H1 (cell line): ENCODE measurements at regions not wholly inside any gene's neighbourhood (a gene's known extent, or its start where the extent isn't known, plus 50 kb on each side); places are given as distances from the start of the nearest gene placed in this dataset.

Experiments
- CTCF ChIA-PET: fragments of 300-600 bp; sonication (Branson Sonifier 250); formaldehyde crosslinking; loops from one replicate; lab custom pipeline; 2021; ENCODE audit not compliant: partially characterized antibody; lab: Charles Lee
- POLR2A ChIA-PET: fragments of 300-600 bp; sonication (Branson Sonifier 250); formaldehyde crosslinking; loops from one replicate; lab custom pipeline; 2021; ENCODE audit warnings: inconsistent platforms; ENCODE audit not compliant: partially characterized antibody; lab: Charles Lee
- DNase-seq, 2 experiments: peaks; one replicate each; pipeline versions ENCODE4 v3.0.0 to v3.0.0-alpha.2; 2010 to 2022; ENCODE audit warnings: low spot score in 2 of 2, low read depth in 1 of 2, mixed read lengths in 1 of 2
- FAIRE-seq: peaks from 2 replicates; lab custom pipeline; 2011; peaks lifted over from hg19 to GRCh38; lab: Jason Lieb, UNC
- H2AFZ ChIP-seq: 2 replicates; pipeline ENCODE4 v1.8.1; 2012; ENCODE audit warnings: low read length, inconsistent platforms
- H2AK5ac ChIP-seq: 2 replicates; pipeline ENCODE4 v1.6.1; 2013; ENCODE audit warnings: low read depth, low read length
- H2BK120ac ChIP-seq: replicated peaks from 2 replicates; pipeline ENCODE3; 2013; ENCODE audit warnings: low read depth, low read length, inconsistent platforms
- H2BK12ac ChIP-seq: 2 replicates; pipeline ENCODE4 v1.6.1; 2013; ENCODE audit warnings: low read depth, low read length
- H2BK15ac ChIP-seq: 2 replicates; pipeline ENCODE4 v1.6.1; 2013; ENCODE audit warnings: low read length
- H2BK20ac ChIP-seq: 2 replicates; pipeline ENCODE4 v1.6.1; 2013; ENCODE audit warnings: low read length
- H2BK5ac ChIP-seq: 2 replicates; pipeline ENCODE4 v1.6.1; 2013; ENCODE audit warnings: low read depth, low read length
- H3K14ac ChIP-seq: 2 replicates; pipeline ENCODE4 v1.6.1; 2013; ENCODE audit warnings: inconsistent platforms; ENCODE audit not compliant: insufficient read length
- H3K18ac ChIP-seq: 2 replicates; pipeline ENCODE4 v1.6.1; 2013; ENCODE audit warnings: low read length; ENCODE audit errors: extremely low read depth
- H3K23ac ChIP-seq: 2 replicates; pipeline ENCODE4 v1.6.1; 2013; ENCODE audit warnings: inconsistent platforms; ENCODE audit not compliant: insufficient read length
- H3K23me2 ChIP-seq: 2 replicates; pipeline ENCODE4 v1.6.1; 2013; ENCODE audit warnings: low read depth, low read length
- H3K27ac ChIP-seq: 2 replicates; pipeline ENCODE4 v1.6.1; 2011; ENCODE audit warnings: low read depth, low read length, inconsistent platforms
- H3K27me3 ChIP-seq, 4 experiments: replicated peaks in 1 of 4; 1 replicate in 1 of 4; 2 replicates in 3 of 4; pipeline versions ENCODE4 v1.6.1 to v1.8.1; 2011 to 2013; ENCODE audit warnings: low read length in 3 of 4, mild to moderate bottlenecking in 3 of 4, inconsistent platforms in 2 of 4, mixed read lengths in 2 of 4, moderate library complexity in 1 of 4; ENCODE audit not compliant: control insufficient read depth in 3 of 4, insufficient read depth in 3 of 4; ENCODE audit errors: extremely low read depth in 1 of 4
- H3K36me3 ChIP-seq, 4 experiments: 2 replicates each; pipeline versions ENCODE4 v1.6.1 to v1.8.1; 2011 to 2013; ENCODE audit warnings: mild to moderate bottlenecking in 4 of 4, low read length in 3 of 4, moderate library complexity in 2 of 4, control low read depth in 1 of 4, inconsistent platforms in 1 of 4; ENCODE audit not compliant: insufficient read depth in 4 of 4, control insufficient read depth in 2 of 4
- H3K4ac ChIP-seq: replicated peaks from 2 replicates; pipeline ENCODE3; 2013; ENCODE audit warnings: low read length, low read depth, mixed read lengths, inconsistent platforms; ENCODE audit not compliant: insufficient read length
- H3K4me1 ChIP-seq, 4 experiments: replicated peaks in 1 of 4; 1 replicate in 1 of 4; 2 replicates in 3 of 4; pipeline versions ENCODE4 v1.6.1 to v1.8.1; 2011 to 2013; ENCODE audit warnings: low read length in 3 of 4, inconsistent platforms in 2 of 4, mixed read lengths in 1 of 4; ENCODE audit not compliant: insufficient read depth in 4 of 4, control insufficient read depth in 3 of 4
- H3K4me2 ChIP-seq, 2 experiments: 2 replicates each; pipeline versions ENCODE4 v1.6.1 to v1.8.1; 2011 to 2013; ENCODE audit warnings: low read depth in 2 of 2, low read length in 2 of 2, control low read depth in 1 of 2, inconsistent platforms in 1 of 2, mild to moderate bottlenecking in 1 of 2; ENCODE audit not compliant: insufficient read depth in 1 of 2
- H3K4me3 ChIP-seq, 4 experiments: fragments of 200-600, 300-600 bp in 1 of 4; sonication (generic), shearing (Covaris generic), sonication (Bioruptor Twin) in 1 of 4; 2 replicates each; pipeline versions ENCODE4 v1.5.1 to v1.8.1; 2011 to 2016; ENCODE audit warnings: low read length in 4 of 4, low read depth in 3 of 4, control low read depth in 2 of 4, inconsistent platforms in 2 of 4, mild to moderate bottlenecking in 2 of 4, mixed read lengths in 1 of 4, moderate library complexity in 1 of 4; ENCODE audit not compliant: insufficient read depth in 2 of 4; ENCODE audit errors: extremely low read depth in 1 of 4
- H3K56ac ChIP-seq: replicated peaks from 2 replicates; pipeline ENCODE3; 2013; ENCODE audit warnings: low read depth, mild to moderate bottlenecking, mixed read lengths, low read length, inconsistent platforms; ENCODE audit not compliant: insufficient read length
- H3K79me1 ChIP-seq: 2 replicates; pipeline ENCODE4 v1.6.1; 2013; ENCODE audit warnings: low read depth, low read length, control low read depth
- H3K79me2 ChIP-seq, 2 experiments: 2 replicates each; pipeline versions ENCODE4 v1.6.1 to v1.8.1; 2012 to 2013; ENCODE audit warnings: low read length in 2 of 2, mild to moderate bottlenecking in 2 of 2, inconsistent platforms in 1 of 2; ENCODE audit not compliant: insufficient read depth in 2 of 2, control insufficient read depth in 1 of 2
- H3K9ac ChIP-seq, 4 experiments: replicated peaks in 1 of 4; 1 replicate in 1 of 4; 2 replicates in 3 of 4; pipeline versions ENCODE4 v1.6.1 to v1.8.1; 2011 to 2013; ENCODE audit warnings: low read depth in 3 of 4, low read length in 3 of 4, control low read depth in 2 of 4, mild to moderate bottlenecking in 2 of 4, moderate library complexity in 2 of 4, inconsistent platforms in 1 of 4; ENCODE audit errors: extremely low read depth in 1 of 4
- H3K9me3 ChIP-seq, 2 experiments: 2 replicates each; pipeline versions ENCODE4 v1.6.1 to v1.8.1; 2012 to 2013; ENCODE audit warnings: mild to moderate bottlenecking in 2 of 2, moderate library complexity in 2 of 2, control low read depth in 1 of 2, inconsistent platforms in 1 of 2, low read depth in 1 of 2, low read length in 1 of 2, mixed read lengths in 1 of 2; ENCODE audit not compliant: insufficient read depth in 2 of 2
- H4K20me1 ChIP-seq, 2 experiments: replicated peaks in 1 of 2; 2 replicates each; pipeline versions ENCODE3 to v1.8.1; 2011 to 2013; ENCODE audit warnings: inconsistent platforms in 2 of 2, low read length in 2 of 2, mild to moderate bottlenecking in 1 of 2; ENCODE audit not compliant: insufficient read depth in 2 of 2, control insufficient read depth in 1 of 2
- H4K5ac ChIP-seq: 2 replicates; pipeline ENCODE4 v1.6.1; 2013; ENCODE audit warnings: low read length, low read depth, mixed read lengths, inconsistent platforms; ENCODE audit not compliant: insufficient read length
- H4K8ac ChIP-seq: 2 replicates; pipeline ENCODE4 v1.8.0; 2013; ENCODE audit warnings: mild to moderate bottlenecking, moderate library complexity, low read length, inconsistent platforms; ENCODE audit not compliant: insufficient read depth; ENCODE audit errors: extremely low read depth
- H4K91ac ChIP-seq: replicated peaks from 2 replicates; pipeline ENCODE3; 2013; ENCODE audit warnings: low read length, mixed read lengths, inconsistent platforms; ENCODE audit not compliant: insufficient read length
- CREB1 ChIP-seq: IDR thresholded peaks from 2 replicates; pipeline ENCODE4 v1.6.1; 2012; ENCODE audit warnings: inconsistent platforms
- EGR1 ChIP-seq: IDR thresholded peaks from 2 replicates; pipeline ENCODE4 v1.6.1; 2011; ENCODE audit warnings: low read depth, low read length, borderline replicate concordance
- JUND ChIP-seq: IDR thresholded peaks from 2 replicates; pipeline ENCODE4 v1.6.1; 2011; ENCODE audit warnings: mild to moderate bottlenecking, improper control_type of control experiment, low read length
- KDM1A ChIP-seq: fragments of 200-600, 300-600 bp; sonication (generic); IDR thresholded peaks from 2 replicates; pipeline ENCODE4 v1.7.1; 2016; ENCODE audit warnings: mild to moderate bottlenecking, low read length, borderline replicate concordance
- RBBP5 ChIP-seq: IDR thresholded peaks from 2 replicates; pipeline ENCODE4 v1.7.1; 2012; ENCODE audit warnings: low read depth, mild to moderate bottlenecking, inconsistent platforms, low read length, moderate library complexity, borderline replicate concordance
- RFX5 ChIP-seq: IDR thresholded peaks from 2 replicates; pipeline ENCODE4 v1.6.1; 2011; ENCODE audit warnings: low read depth, low read length, improper control_type of control experiment, borderline replicate concordance
- RNF2 ChIP-seq: fragments of 200-900, 300-1000 bp; sonication (generic); IDR thresholded peaks from 2 replicates; pipeline ENCODE4 v1.7.1; 2016; ENCODE audit warnings: borderline replicate concordance, low read depth, mild to moderate bottlenecking, antibody characterized with exemption, low read length; ENCODE audit not compliant: poor library complexity, severe bottlenecking; ENCODE audit errors: missing control alignments
- RXRA ChIP-seq: IDR thresholded peaks from 2 replicates; pipeline ENCODE4 v1.6.1; 2011; ENCODE audit warnings: low read depth, mild to moderate bottlenecking, low read length, moderate library complexity; ENCODE audit not compliant: insufficient read depth
- SP1 ChIP-seq: IDR thresholded peaks from 2 replicates; pipeline ENCODE4 v1.6.1; 2011; ENCODE audit warnings: low read depth, low read length
- SP2 ChIP-seq: IDR thresholded peaks from 2 replicates; pipeline ENCODE4 v1.6.1; 2012; ENCODE audit warnings: mild to moderate bottlenecking, low read length, inconsistent platforms
- SP4 ChIP-seq: IDR thresholded peaks from 2 replicates; pipeline ENCODE4 v1.6.1; 2012; ENCODE audit warnings: low read length, inconsistent platforms
- SRF ChIP-seq: IDR thresholded peaks from 2 replicates; pipeline ENCODE4 v1.6.1; 2011; ENCODE audit warnings: mild to moderate bottlenecking, low read depth, low read length, moderate library complexity
- WGBS, 2 experiments: shearing (Covaris generic) in 1 of 2; methylation state at CpG; one replicate each; pipeline versions ENCODE4 v1.1.6 to v1.1.7; 2013 to 2015; ENCODE audit warnings: low lambda C conversion rate in 2 of 2, mixed read lengths in 2 of 2, inconsistent platforms in 1 of 2, low coverage in 1 of 2, missing lambda C conversion rate in 1 of 2; ENCODE audit not compliant: insufficient replicate concordance in 2 of 2, insufficient coverage in 1 of 2, insufficient read length in 1 of 2; ENCODE audit errors: extremely low coverage in 1 of 2, missing lambda C conversion rate in 1 of 2; 5-methylcytosine and 5-hydroxymethylcytosine counted together

DNA sequence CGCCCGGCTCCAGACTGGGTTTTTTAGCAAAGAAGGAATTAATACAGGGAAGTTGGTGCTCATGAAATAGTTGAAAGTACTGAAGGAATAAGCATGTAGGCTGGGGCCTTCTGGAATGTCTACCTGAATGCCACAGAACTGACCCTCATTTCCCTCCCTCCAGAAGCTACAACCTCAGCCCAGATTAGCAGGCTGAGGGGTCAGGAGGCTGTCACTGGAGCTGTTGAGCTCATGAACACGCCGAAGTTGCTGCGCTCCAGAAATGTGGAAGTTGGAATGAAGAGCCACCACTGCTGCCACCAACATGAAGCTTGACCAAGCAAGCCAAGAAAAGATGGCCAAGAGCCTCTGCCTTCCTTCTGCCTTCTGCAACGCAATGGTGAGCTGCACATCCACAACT, 52.2 kb upstream of the KMT2E start:
- DNase-seq = no peak
- Histone ChIP-seq H2BK20ac (no peak overlapping the region), H3K79me1 (no peaks in the 10 kb centered on the region), H3K23ac (no peak overlapping the region), H4K5ac (no peak overlapping the region), H3K9me3 (peaks cover 3 to 6% of the 10 kb centered on the region in 2 experiments; a peak in 2 of 4 replicates), H3K4me3 (no peak overlapping the region), H3K4me2 (no peak overlapping the region), H3K14ac (no peak overlapping the region), H2BK5ac (no peak overlapping the region), H4K8ac (no peak overlapping the region), H3K9ac (no peak overlapping the region), H2BK15ac (no peak overlapping the region), H3K18ac (no peak overlapping the region), H2BK120ac (no peak overlapping the region), H3K4ac (no peak overlapping the region), H3K4me1 (no peaks in the 10 kb centered on the region), H2AK5ac (no peak overlapping the region), H3K36me3 (no peaks in the 10 kb centered on the region), H3K27ac (no peak overlapping the region), H2BK12ac (no peak overlapping the region), H3K27me3 (no peaks in the 10 kb centered on the region), H4K20me1 (no peaks in the 10 kb centered on the region), H3K56ac (no peak overlapping the region), H2AFZ (no peak overlapping the region), H3K23me2 (no peaks in the 10 kb centered on the region), H3K79me2 (no peaks in the 10 kb centered on the region), H4K91ac (no peak overlapping the region)
- FAIRE-seq = no peak
- ChIA-PET CTCF (interaction anchor here (1.0 to 1.1 kb wide), 3 partner anchors 15 to 114 kb away, joined by 3 to 5 read pairs (median 4); no protein-coding TSS in a partner anchor), POLR2A (interaction anchor here (0.7 to 3.6 kb wide), 2 partner anchors 20 to 22 kb away, joined by 3 to 11 read pairs; no protein-coding TSS in a partner anchor)
- no peak for TF ChIP-seq SP4
- TF ChIP-seq SRF = no peak
- no peak for TF ChIP-seq RBBP5
- no peak for TF ChIP-seq SP2
- TF ChIP-seq JUND = no peak
- TF ChIP-seq SP1 = no peak
- no peak for TF ChIP-seq CREB1
- no peak for TF ChIP-seq EGR1
- TF ChIP-seq KDM1A = no peak
- no peak for TF ChIP-seq RFX5
- TF ChIP-seq RXRA = no peak
- no peak for TF ChIP-seq RNF2
- 97% methylated on average over 6 of the region's 6 CpGs; no CpG with 5 or more reads in 1 of the 2 experiments for WGBS, 2 experiments
